CD14-positive monocyte (primary cell): ENCODE measurements at regions not wholly inside any gene's neighbourhood (a gene's known extent, or its start where the extent isn't known, plus 50 kb on each side); places are given as distances from the start of the nearest gene placed in this dataset.
A peak's percentile ranks its signal among the peaks of the same experiment; 100 is the strongest.

ENCODE experiments used
- DNase-seq, 3 donors: peaks; one replicate each; pipeline ENCODE4 v3.0.0-alpha.2; 2011 to 2022
- H2AFZ ChIP-seq: 2 replicates; pipeline ENCODE4 v1.6.0; 2012; ENCODE audit warnings: mild to moderate bottlenecking, low read depth, low read length, inconsistent platforms; ENCODE audit not compliant: insufficient read depth, poor library complexity, severe bottlenecking
- H3K27ac ChIP-seq, 2 donors: 1 replicate in 1 of 2; 2 replicates in 1 of 2; pipeline ENCODE4 v1.5.1; 2012 to 2013; ENCODE audit warnings: low read length in 2 of 2, control low read depth in 1 of 2, inconsistent platforms in 1 of 2, low read depth in 1 of 2, mild to moderate bottlenecking in 1 of 2
- H3K27me3 ChIP-seq, 2 donors: one replicate each; pipeline versions ENCODE4 v1.6.0 to v1.6.1; 2011 to 2013; ENCODE audit warnings: low read length in 2 of 2; ENCODE audit not compliant: control insufficient read depth in 2 of 2, insufficient read depth in 2 of 2
- H3K36me3 ChIP-seq, 2 donors: replicated peaks in 1 of 2; 1 replicate in 1 of 2; 2 replicates in 1 of 2; pipeline versions ENCODE4 v1.5.1 to v1.6.1; 2012 to 2013; ENCODE audit warnings: low read length in 2 of 2, control low read depth in 1 of 2, inconsistent platforms in 1 of 2, mild to moderate bottlenecking in 1 of 2; ENCODE audit not compliant: insufficient read depth in 2 of 2, control insufficient read depth in 1 of 2
- H3K4me1 ChIP-seq, 2 donors: 1 replicate in 1 of 2; 2 replicates in 1 of 2; pipeline versions ENCODE4 v1.5.1 to v1.6.1; 2012 to 2013; ENCODE audit warnings: low read length in 2 of 2, control low read depth in 1 of 2, inconsistent platforms in 1 of 2, mild to moderate bottlenecking in 1 of 2, moderate library complexity in 1 of 2; ENCODE audit not compliant: insufficient read depth in 2 of 2, control insufficient read depth in 1 of 2
- H3K4me2 ChIP-seq: replicated peaks from 2 replicates; pipeline ENCODE3; 2012; ENCODE audit warnings: low read length, moderate library complexity, mild to moderate bottlenecking; ENCODE audit not compliant: poor library complexity, severe bottlenecking; ENCODE audit errors: extremely low read depth
- H3K4me3 ChIP-seq, 3 experiments: fragments of 200-600 bp in 1 of 3; sonication (generic) in 1 of 3; replicated peaks in 1 of 3; 1 replicate in 2 of 3; 2 replicates in 1 of 3; pipeline ENCODE4 v1.5.1; 2011 to 2013; ENCODE audit warnings: low read length in 3 of 3, mild to moderate bottlenecking in 3 of 3, control low read depth in 2 of 3, low read depth in 2 of 3, inconsistent platforms in 1 of 3, moderate library complexity in 1 of 3
- H3K79me2 ChIP-seq: 2 replicates; pipeline ENCODE4 v1.6.0; 2012; ENCODE audit warnings: mild to moderate bottlenecking, control low read depth, inconsistent platforms, low read length, moderate library complexity; ENCODE audit not compliant: insufficient read depth
- H3K9ac ChIP-seq: 2 replicates; pipeline ENCODE4 v1.6.0; 2017; ENCODE audit warnings: low read length, mild to moderate bottlenecking; ENCODE audit not compliant: insufficient read depth, poor library complexity, severe bottlenecking
- H3K9me3 ChIP-seq, 2 donors: replicated peaks in 1 of 2; 1 replicate in 1 of 2; 2 replicates in 1 of 2; pipeline versions ENCODE4 v1.5.1 to v1.6.1; 2012 to 2013; ENCODE audit warnings: low read length in 2 of 2, control low read depth in 1 of 2; ENCODE audit not compliant: control insufficient read depth in 1 of 2, insufficient read depth in 1 of 2
- H4K20me1 ChIP-seq: 2 replicates; pipeline ENCODE4 v1.6.0; 2012; ENCODE audit warnings: mild to moderate bottlenecking, low read length, control low read depth, moderate library complexity; ENCODE audit not compliant: insufficient read depth
- H3K27ac Mint-ChIP-seq, 7 donors: one replicate each; pipeline ENCODE4 v1.8.0; 2020; ENCODE audit warnings: mild to moderate bottlenecking in 7 of 7, mixed read lengths in 7 of 7, moderate library complexity in 6 of 7, inconsistent platforms in 2 of 7
- H3K27me3 Mint-ChIP-seq, 3 donors: one replicate each; pipeline ENCODE4 v1.8.0; 2021 to 2022; ENCODE audit warnings: low read depth in 3 of 3, mild to moderate bottlenecking in 3 of 3, mixed read lengths in 3 of 3, moderate library complexity in 3 of 3, inconsistent platforms in 1 of 3
- H3K36me3 Mint-ChIP-seq, 2 donors: one replicate each; pipeline ENCODE4 v1.8.0; 2020; ENCODE audit warnings: mixed read lengths in 2 of 2, inconsistent platforms in 1 of 2, mild to moderate bottlenecking in 1 of 2
- H3K4me1 Mint-ChIP-seq: one replicate; pipeline ENCODE4 v1.8.0; 2020; ENCODE audit warnings: mild to moderate bottlenecking, mixed read lengths
- H3K4me3 Mint-ChIP-seq, 2 donors: one replicate each; pipeline ENCODE4 v1.8.0; 2020; ENCODE audit warnings: mild to moderate bottlenecking in 2 of 2, mixed read lengths in 2 of 2, moderate library complexity in 1 of 2
- H3K9me3 Mint-ChIP-seq, 7 donors: one replicate each; pipeline ENCODE4 v1.8.0; 2020 to 2022; ENCODE audit warnings: mixed read lengths in 7 of 7, mild to moderate bottlenecking in 6 of 7, moderate library complexity in 6 of 7, inconsistent platforms in 2 of 7
- WGBS: methylation state at CpG from one replicate; pipeline ENCODE4 v1.1.5; 2013; ENCODE audit warnings: missing lambda C conversion rate; ENCODE audit not compliant: insufficient coverage; 5-methylcytosine and 5-hydroxymethylcytosine counted together
- intact Hi-C, 2 donors: fragments of 100-400 bp; cut with micrococcal nuclease; formaldehyde crosslinking; loops; one replicate each; pipeline versions ENCODE4 v1.15.0 to v1.15.1; 2023
- TF ChIP-seq, protein P1 (sequence below): fragments of 200-600 bp; IDR thresholded peaks from one replicate; pipeline ENCODE4 v1.8.0; 2022; ENCODE audit warnings: antibody characterized with exemption, mild to moderate bottlenecking

DNA sequence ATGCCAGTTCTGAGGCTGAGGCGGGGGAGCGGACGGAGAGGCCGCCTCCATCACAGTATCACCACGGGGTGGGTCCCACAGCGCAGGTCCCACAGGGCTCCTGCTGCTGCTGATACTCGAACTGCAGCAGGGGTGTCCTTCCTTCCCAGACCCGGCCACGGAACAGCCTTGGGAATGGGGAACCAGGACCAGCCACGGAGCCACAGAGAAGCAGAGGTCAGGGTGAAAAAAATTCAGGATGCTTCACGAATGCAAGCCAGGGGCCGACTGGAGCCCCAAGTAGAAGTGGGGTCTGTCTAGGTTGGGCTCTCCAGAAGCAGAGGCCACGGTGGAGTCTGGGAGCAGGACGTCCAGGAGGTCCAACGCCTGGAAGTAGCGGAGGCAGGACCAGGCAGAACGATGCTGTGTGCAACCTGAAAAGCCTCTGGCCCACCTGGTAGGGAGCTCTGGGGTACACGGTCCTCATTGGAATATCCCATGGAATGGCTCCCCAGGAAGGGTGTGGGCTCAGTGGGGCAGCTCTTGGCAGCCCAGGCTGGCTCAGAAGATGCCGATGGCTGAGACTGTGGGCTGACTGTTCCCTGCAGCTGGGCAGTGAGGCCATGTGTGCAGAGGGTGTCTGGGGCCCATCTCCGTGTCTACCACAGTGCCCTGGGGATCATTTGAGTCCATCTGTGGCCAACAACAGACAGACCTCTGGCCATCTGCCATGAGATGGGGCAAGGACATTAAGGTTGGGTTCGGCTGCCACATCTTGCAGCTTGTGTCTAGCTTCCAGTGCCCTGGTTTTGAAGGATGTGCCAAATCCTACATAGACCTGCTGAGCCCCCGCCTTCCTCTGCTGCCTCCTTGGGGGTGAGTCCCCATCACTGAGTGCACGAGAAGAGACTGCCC lies 66.9 kb upstream of the FCN1 start:
- peaks cover 7 to 26% (median 23%) of the 10 kb centered on the region in 3 donors for H3K27me3 Mint-ChIP-seq
- Histone ChIP-seq H3K79me2 (no peaks in the 10 kb centered on the region), H3K4me2 (no peak overlapping the region), H3K36me3 (no peaks in the 10 kb centered on the region), H3K27me3 (peaks cover 0 to 5% of the 10 kb centered on the region in 2 donors), H3K9ac (no peak overlapping the region), H3K4me3 (no peak overlapping the region), H3K27ac (no peak overlapping the region), H3K4me1 (peaks cover 17 to 22% of the 10 kb centered on the region in 2 donors), H2AFZ (no peak overlapping the region), H3K9me3 (peaks cover 25 to 34% of the 10 kb centered on the region in 2 donors), H4K20me1 (no peaks in the 10 kb centered on the region)
- intact Hi-C loops: loop anchor here in 1 of 2 donors (5.0 kb wide), 1 partner anchor 287 kb away; no protein-coding TSS in a partner anchor
- peak overlapping the region in 1 of 2 donors; percentile 39 for H3K4me3 Mint-ChIP-seq
- H3K9me3 Mint-ChIP-seq: peaks cover 18 to 39% (median 23%) of the 10 kb centered on the region in 7 donors
- TF ChIP-seq, protein P1, sequence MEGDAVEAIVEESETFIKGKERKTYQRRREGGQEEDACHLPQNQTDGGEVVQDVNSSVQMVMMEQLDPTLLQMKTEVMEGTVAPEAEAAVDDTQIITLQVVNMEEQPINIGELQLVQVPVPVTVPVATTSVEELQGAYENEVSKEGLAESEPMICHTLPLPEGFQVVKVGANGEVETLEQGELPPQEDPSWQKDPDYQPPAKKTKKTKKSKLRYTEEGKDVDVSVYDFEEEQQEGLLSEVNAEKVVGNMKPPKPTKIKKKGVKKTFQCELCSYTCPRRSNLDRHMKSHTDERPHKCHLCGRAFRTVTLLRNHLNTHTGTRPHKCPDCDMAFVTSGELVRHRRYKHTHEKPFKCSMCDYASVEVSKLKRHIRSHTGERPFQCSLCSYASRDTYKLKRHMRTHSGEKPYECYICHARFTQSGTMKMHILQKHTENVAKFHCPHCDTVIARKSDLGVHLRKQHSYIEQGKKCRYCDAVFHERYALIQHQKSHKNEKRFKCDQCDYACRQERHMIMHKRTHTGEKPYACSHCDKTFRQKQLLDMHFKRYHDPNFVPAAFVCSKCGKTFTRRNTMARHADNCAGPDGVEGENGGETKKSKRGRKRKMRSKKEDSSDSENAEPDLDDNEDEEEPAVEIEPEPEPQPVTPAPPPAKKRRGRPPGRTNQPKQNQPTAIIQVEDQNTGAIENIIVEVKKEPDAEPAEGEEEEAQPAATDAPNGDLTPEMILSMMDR: no peak
- DNase-seq: no peak
- 93% methylated on average over 20 of the region's 23 CpGs for WGBS
- H3K4me1 Mint-ChIP-seq: peaks cover 26% of the 10 kb centered on the region
- peak overlapping the region in 1 of 7 donors; percentile 45 for H3K27ac Mint-ChIP-seq
- peaks cover 3 to 10% of the 10 kb centered on the region in 2 donors for H3K36me3 Mint-ChIP-seq

DNA sequence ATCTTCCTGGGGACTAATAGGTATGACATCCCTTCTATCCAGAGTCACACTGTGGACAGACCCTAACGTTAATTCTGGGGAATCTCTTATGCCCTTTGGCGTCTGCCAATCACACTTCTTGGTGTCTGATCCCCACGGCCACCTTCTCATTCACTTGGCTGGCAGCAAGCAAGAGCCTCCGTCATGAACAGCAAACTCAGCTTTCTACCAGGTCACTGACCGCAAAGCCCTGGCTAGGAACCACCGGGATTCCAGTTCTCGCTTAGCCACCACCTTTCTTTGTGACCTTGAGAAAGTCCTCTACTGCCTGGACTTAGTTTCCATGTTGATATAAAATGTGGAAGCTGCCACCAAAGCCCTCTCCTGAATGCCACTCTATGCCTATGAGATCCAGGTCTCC lies 67.7 kb upstream of the FCN1 start:
- H3K27ac Mint-ChIP-seq: no peak overlapping the region
- intact Hi-C loops: no loop called here
- H3K27me3 Mint-ChIP-seq: peaks cover 7 to 28% (median 23%) of the 10 kb centered on the region in 3 donors
- Histone ChIP-seq H3K9ac (no peak overlapping the region), H3K36me3 (no peaks in the 10 kb centered on the region), H3K79me2 (no peaks in the 10 kb centered on the region), H4K20me1 (no peaks in the 10 kb centered on the region), H3K4me1 (peaks cover 13 to 18% of the 10 kb centered on the region in 2 donors), H3K9me3 (peaks cover 25 to 34% of the 10 kb centered on the region in 2 donors), H3K4me3 (no peak overlapping the region), H3K4me2 (no peak overlapping the region), H3K27ac (no peak overlapping the region), H3K27me3 (peaks cover 0 to 5% of the 10 kb centered on the region in 2 donors), H2AFZ (no peak overlapping the region)
- H3K4me3 Mint-ChIP-seq: no peak overlapping the region
- no peak for DNase-seq
- TF ChIP-seq, protein P1: no peak
- WGBS: 98% methylated on average over 7 of the region's 7 CpGs
- peaks cover 1 to 7% of the 10 kb centered on the region in 2 donors for H3K36me3 Mint-ChIP-seq
- peaks cover 18 to 40% (median 26%) of the 10 kb centered on the region in 7 donors for H3K9me3 Mint-ChIP-seq
- H3K4me1 Mint-ChIP-seq: peaks cover 19% of the 10 kb centered on the region
